ENCODE measurements at regions not wholly inside any gene's neighbourhood (a gene's known extent, or its start where the extent isn't known, plus 50 kb on each side); places are given as distances from the start of the nearest gene placed in this dataset.

DNA sequence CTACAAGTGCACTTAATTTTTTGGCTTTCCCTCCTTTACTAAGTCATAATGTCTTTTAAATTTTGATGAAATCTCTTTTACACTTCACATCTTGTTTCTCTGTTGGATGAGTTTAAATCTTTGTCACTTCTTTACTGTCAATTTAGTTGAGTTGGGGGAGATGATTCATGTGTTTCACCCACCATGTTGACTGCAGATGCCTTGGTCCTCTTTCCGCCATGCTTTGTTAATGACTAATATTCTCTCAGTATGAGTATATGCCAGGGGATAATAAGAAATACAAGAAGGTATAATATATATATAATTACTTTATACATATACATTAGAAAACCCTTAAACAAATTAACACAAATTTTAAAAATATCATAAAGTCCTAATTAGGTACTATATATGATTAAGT lies 149.7 kb upstream of the SPRED1 start:
- TF ChIP-seq, protein P1, sequence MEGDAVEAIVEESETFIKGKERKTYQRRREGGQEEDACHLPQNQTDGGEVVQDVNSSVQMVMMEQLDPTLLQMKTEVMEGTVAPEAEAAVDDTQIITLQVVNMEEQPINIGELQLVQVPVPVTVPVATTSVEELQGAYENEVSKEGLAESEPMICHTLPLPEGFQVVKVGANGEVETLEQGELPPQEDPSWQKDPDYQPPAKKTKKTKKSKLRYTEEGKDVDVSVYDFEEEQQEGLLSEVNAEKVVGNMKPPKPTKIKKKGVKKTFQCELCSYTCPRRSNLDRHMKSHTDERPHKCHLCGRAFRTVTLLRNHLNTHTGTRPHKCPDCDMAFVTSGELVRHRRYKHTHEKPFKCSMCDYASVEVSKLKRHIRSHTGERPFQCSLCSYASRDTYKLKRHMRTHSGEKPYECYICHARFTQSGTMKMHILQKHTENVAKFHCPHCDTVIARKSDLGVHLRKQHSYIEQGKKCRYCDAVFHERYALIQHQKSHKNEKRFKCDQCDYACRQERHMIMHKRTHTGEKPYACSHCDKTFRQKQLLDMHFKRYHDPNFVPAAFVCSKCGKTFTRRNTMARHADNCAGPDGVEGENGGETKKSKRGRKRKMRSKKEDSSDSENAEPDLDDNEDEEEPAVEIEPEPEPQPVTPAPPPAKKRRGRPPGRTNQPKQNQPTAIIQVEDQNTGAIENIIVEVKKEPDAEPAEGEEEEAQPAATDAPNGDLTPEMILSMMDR (IDR thresholded peaks at IDR 0.05) = no peak
- no peak for TF ChIP-seq POLR2A (IDR thresholded peaks at IDR 0.05)
